ENCODE measurements at regions not wholly inside any gene's neighbourhood (a gene's known extent, or its start where the extent isn't known, plus 50 kb on each side); places are given as distances from the start of the nearest gene placed in this dataset.

- TF ChIP-seq EZH2 (IDR thresholded peaks at IDR 0.05; ENCODE audit: low read length, missing control alignments): no peak
- TF ChIP-seq CTCF (conservative IDR thresholded peaks at IDR 0.05 in 1 of 2, IDR thresholded peaks at IDR 0.05 in 1 of 2; ENCODE audit: low read depth in 1 of 2, low read length in 2 of 2): no peak
- H3K36me3 ChIP-seq (ENCODE audit: control insufficient read depth, insufficient read depth, low read length): no peaks in the 10 kb centered on the region
- no peaks in the 10 kb centered on the region for H4K20me1 ChIP-seq (ENCODE audit: control insufficient read depth, extremely low read depth, insufficient read depth, low read length)
- no peaks in the 10 kb centered on the region for H3K27me3 ChIP-seq (ENCODE audit: control insufficient read depth, insufficient read depth, low read length)
- peaks cover 40% of the 10 kb centered on the region for H3K4me1 ChIP-seq (ENCODE audit: control insufficient read depth, extremely low read depth, insufficient read depth, low read length)
- H3K9me3 ChIP-seq (ENCODE audit: control insufficient read depth, insufficient read depth, low read depth, low read length): no peaks in the 10 kb centered on the region
- peak; percentile 41 to 93 for DNase-seq (ENCODE audit: low read depth in 2 of 2)
- H3K9ac ChIP-seq (ENCODE audit: insufficient read depth, low read length): no peak overlapping the region
- H3K79me2 ChIP-seq (ENCODE audit: control insufficient read depth, insufficient read depth, low read length): peaks cover 27% of the 10 kb centered on the region
- no peak overlapping the region for H2AFZ ChIP-seq (ENCODE audit: low read length)
- no peak overlapping the region for H3K4me3 ChIP-seq (replicated peaks in 1 of 4; ENCODE audit: control extremely low read depth in 1 of 4, insufficient read depth in 1 of 4, low read depth in 3 of 4, low read length in 4 of 4)
- H3K4me2 ChIP-seq (ENCODE audit: extremely low read depth, insufficient read depth, low read length): no peak overlapping the region
- H3K27ac ChIP-seq (ENCODE audit: insufficient read depth, low read length): peak overlapping the region; percentile 78
These were observed 57.6 kb downstream of the NCOR2 start for GRCh38 chr12:124509676-124510300.

DNA sequence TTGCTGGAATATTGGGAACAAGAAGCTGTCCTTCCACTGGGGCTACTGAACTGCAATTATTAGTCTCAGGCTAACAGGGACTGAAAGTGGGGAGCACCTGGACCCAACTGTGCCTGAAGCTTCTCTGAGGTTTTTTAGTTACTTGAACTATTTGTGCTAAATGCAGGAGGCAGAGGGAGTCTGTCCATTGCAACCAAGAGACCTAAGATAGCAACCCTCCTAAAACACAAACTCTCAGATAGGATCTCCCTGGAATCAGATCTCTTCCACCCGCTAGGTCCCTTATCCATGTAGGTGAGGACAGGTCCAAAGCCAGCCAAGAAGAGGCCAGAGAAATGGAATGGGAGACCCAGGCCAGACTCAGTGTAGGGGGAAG is 58.1 kb downstream of the NCOR2 start:
- Histone ChIP-seq H3K79me2 (ENCODE audit: control insufficient read depth, insufficient read depth, low read length) (peaks cover 26% of the 10 kb centered on the region), H2AFZ (ENCODE audit: low read length) (no peak overlapping the region), H3K9ac (ENCODE audit: insufficient read depth, low read length) (no peak overlapping the region), H3K4me1 (ENCODE audit: control insufficient read depth, extremely low read depth, insufficient read depth, low read length) (peaks cover 40% of the 10 kb centered on the region), H3K27me3 (ENCODE audit: control insufficient read depth, insufficient read depth, low read length) (no peaks in the 10 kb centered on the region), H3K4me3 (replicated peaks in 1 of 4; ENCODE audit: control extremely low read depth in 1 of 4, insufficient read depth in 1 of 4, low read depth in 3 of 4, low read length in 4 of 4) (no peak overlapping the region), H3K27ac (ENCODE audit: insufficient read depth, low read length) (peak overlapping the region; percentile 78), H3K36me3 (ENCODE audit: control insufficient read depth, insufficient read depth, low read length) (no peaks in the 10 kb centered on the region), H3K9me3 (ENCODE audit: control insufficient read depth, insufficient read depth, low read depth, low read length) (no peaks in the 10 kb centered on the region), H3K4me2 (ENCODE audit: extremely low read depth, insufficient read depth, low read length) (no peak overlapping the region), H4K20me1 (ENCODE audit: control insufficient read depth, extremely low read depth, insufficient read depth, low read length) (no peaks in the 10 kb centered on the region)
- no peak for DNase-seq (ENCODE audit: low read depth in 2 of 2)
- TF ChIP-seq CTCF (conservative IDR thresholded peaks at IDR 0.05 in 1 of 2, IDR thresholded peaks at IDR 0.05 in 1 of 2; ENCODE audit: low read depth in 1 of 2, low read length in 2 of 2) (no peak), EZH2 (IDR thresholded peaks at IDR 0.05; ENCODE audit: low read length, missing control alignments) (no peak)

GRCh38 chr12:124508381-124509079 is 58.9 kb downstream of the NCOR2 start:
- Histone ChIP-seq H3K4me2 (ENCODE audit: extremely low read depth, insufficient read depth, low read length) (peak overlapping the region; percentile 49), H3K27ac (ENCODE audit: insufficient read depth, low read length) (peak overlapping the region; percentile 78), H3K9ac (ENCODE audit: insufficient read depth, low read length) (peak overlapping the region; percentile 75), H3K9me3 (ENCODE audit: control insufficient read depth, insufficient read depth, low read depth, low read length) (no peaks in the 10 kb centered on the region), H3K27me3 (ENCODE audit: control insufficient read depth, insufficient read depth, low read length) (no peaks in the 10 kb centered on the region), H3K79me2 (ENCODE audit: control insufficient read depth, insufficient read depth, low read length) (peaks cover 21% of the 10 kb centered on the region), H3K4me1 (ENCODE audit: control insufficient read depth, extremely low read depth, insufficient read depth, low read length) (peaks cover 38% of the 10 kb centered on the region), H3K4me3 (replicated peaks in 1 of 4; ENCODE audit: control extremely low read depth in 1 of 4, insufficient read depth in 1 of 4, low read depth in 3 of 4, low read length in 4 of 4) (no peak overlapping the region), H3K36me3 (ENCODE audit: control insufficient read depth, insufficient read depth, low read length) (no peaks in the 10 kb centered on the region), H2AFZ (ENCODE audit: low read length) (no peak overlapping the region), H4K20me1 (ENCODE audit: control insufficient read depth, extremely low read depth, insufficient read depth, low read length) (no peaks in the 10 kb centered on the region)
- peak; percentile 38 to 62 for DNase-seq (ENCODE audit: low read depth in 2 of 2)
- no peak for TF ChIP-seq EZH2 (IDR thresholded peaks at IDR 0.05; ENCODE audit: low read length, missing control alignments)
- peak in 1 of 2 donors; percentile 8 for TF ChIP-seq CTCF (conservative IDR thresholded peaks at IDR 0.05 in 1 of 2, IDR thresholded peaks at IDR 0.05 in 1 of 2; ENCODE audit: low read depth in 1 of 2, low read length in 2 of 2)

Data from fibroblast of lung (primary cell).